ENCODE measurements at regions not wholly inside any gene's neighbourhood (a gene's known extent, or its start where the extent isn't known, plus 50 kb on each side); places are given as distances from the start of the nearest gene placed in this dataset.

DNA sequence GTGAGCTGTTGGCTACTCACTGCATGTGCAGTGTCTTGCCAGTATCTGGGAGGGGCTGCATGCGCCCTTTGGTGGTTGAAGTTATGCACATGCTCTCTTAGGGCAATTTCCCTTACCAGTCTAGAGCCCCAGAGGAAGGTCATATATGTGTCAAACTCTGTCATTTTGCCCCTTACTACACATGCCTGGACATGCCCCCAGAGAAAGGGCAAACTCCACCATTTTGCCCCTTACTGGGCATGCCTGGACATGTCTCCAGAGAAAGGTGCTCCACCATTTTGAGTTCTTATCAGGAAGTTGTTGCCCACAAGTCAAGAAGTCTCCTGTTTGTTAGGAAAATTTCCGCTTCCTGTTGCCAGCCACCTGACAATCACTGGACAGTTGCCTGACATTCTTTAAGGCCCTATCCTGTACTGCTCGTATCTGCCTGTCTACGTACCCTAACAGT lies 56.4 kb upstream of the PLAC8 start:
- DNase-seq = no peak
